Activated CD4-positive, alpha-beta T cell treated with anti-CD3 and anti-CD28 coated beads, Interleukin-2, amount 10 ng/mL, durations not matched to agents 24 days and 14 days (primary cell): ENCODE measurements at regions not wholly inside any gene's neighbourhood (a gene's known extent, or its start where the extent isn't known, plus 50 kb on each side); places are given as distances from the start of the nearest gene placed in this dataset.

Experiments
- DNase-seq: peaks from one replicate; pipeline ENCODE4 v3.0.0; 2022
- H3K27ac Mint-ChIP-seq: one replicate; pipeline ENCODE4 v1.8.0; 2022; ENCODE audit warnings: mild to moderate bottlenecking, mixed read lengths
- H3K27me3 Mint-ChIP-seq: one replicate; pipeline ENCODE4 v1.8.0; 2022; ENCODE audit warnings: mixed read lengths
- H3K36me3 Mint-ChIP-seq: one replicate; pipeline ENCODE4 v1.8.0; 2022; ENCODE audit warnings: low read depth, mild to moderate bottlenecking, mixed read lengths
- H3K4me1 Mint-ChIP-seq: one replicate; pipeline ENCODE4 v1.8.0; 2021; ENCODE audit warnings: mixed read lengths
- H3K4me3 Mint-ChIP-seq: one replicate; pipeline ENCODE4 v1.8.0; 2022; ENCODE audit warnings: mild to moderate bottlenecking, moderate library complexity, mixed read lengths
- H3K9me3 Mint-ChIP-seq: one replicate; pipeline ENCODE4 v1.8.0; 2021; ENCODE audit warnings: mixed read lengths
- intact Hi-C: fragments of 100-400 bp; cut with micrococcal nuclease; formaldehyde crosslinking; loops from one replicate; pipeline ENCODE4 v1.15.1; 2023

DNA sequence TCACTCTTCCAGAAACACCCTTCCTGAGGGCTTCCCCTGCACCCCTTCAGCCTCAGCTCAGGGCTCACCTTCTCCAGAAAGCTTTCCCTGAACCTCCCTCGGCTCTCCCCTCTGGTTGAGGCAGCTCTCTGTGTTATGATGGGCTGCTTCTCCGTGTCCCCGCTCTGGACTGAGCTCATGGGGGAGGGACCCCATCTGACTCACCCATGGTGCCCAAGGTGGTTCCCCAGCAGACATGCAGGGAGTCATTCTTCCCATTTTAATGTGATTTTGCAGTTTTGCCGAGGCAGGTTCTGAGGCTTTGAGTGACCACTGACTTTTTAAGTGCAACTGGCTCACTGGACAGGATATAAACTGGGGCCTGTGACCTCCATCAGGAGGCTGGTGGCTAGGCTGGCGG is 495.1 kb downstream of the TBC1D22A start:
- intact Hi-C loops, result no loop called here
- H3K4me1 Mint-ChIP-seq, result no peaks in the 10 kb centered on the region
- no peak for DNase-seq
- H3K27ac Mint-ChIP-seq, result no peak overlapping the region
- no peak overlapping the region for H3K4me3 Mint-ChIP-seq
- no peaks in the 10 kb centered on the region for H3K36me3 Mint-ChIP-seq
- H3K27me3 Mint-ChIP-seq, result no peaks in the 10 kb centered on the region
- peaks cover 4% of the 10 kb centered on the region for H3K9me3 Mint-ChIP-seq

DNA sequence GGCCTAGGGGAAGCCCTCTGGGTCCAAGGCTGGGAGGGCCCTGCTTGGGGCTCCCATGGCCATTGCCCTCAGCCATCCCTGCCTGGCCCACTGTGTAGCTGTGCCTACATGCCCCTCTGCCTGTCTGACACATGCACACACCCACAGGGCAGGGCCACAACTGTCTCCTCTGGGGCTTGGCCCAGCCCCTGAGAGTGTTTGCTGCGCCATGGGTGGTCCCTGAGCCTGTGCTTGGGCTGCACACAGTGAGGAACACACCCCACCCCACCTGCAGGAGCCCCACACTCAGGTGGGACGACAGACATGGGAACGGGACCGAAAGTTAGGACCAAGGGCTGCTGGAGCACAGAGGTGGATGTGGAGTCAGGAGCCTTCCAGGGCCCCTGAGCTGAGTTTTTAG is 489.5 kb downstream of the TBC1D22A start:
- intact Hi-C loops, result no loop called here
- Mint-ChIP-seq H3K9me3 (no peaks in the 10 kb centered on the region), H3K27me3 (no peaks in the 10 kb centered on the region)

DNA sequence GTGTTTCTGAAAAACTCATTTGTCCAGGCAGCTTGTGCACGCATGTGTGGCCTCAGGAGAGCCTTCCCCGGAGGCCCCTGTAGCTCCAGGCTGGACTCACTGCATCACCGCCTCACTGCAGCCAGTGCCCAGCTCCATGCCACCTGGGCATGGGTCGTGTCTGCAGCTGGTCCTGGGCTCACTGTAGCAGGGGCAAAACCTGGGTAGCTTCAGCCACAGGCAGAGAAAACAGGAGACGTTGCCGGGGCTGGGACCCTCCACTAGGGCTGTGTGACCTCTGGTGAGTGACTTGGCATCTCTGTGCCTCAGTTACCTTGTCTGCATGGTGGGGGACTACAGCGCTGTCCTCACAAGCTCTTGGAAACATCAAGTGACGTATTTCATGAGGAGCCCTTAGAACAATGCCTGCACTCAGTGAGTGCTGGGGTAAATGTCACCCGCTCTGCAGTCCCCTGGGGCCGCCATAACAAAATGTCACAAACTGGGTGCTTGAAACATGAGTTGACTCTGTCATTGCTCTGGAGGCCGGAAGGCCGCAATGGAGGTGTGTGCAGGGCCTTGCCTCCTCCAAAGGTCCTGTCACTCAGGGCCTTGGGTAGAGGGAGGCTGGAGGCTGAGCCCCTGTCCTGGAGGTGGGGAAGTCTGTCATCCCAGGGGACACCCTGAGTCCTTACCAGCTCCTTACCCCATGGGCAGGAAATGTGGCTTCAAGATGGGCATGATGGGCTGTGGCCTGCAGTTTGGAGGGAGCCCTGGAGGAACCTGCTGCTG is 488.7 kb downstream of the TBC1D22A start:
- no peak overlapping the region for H3K4me3 Mint-ChIP-seq
- intact Hi-C loops, result no loop called here

More for the DNA sequence above, 489.5 kb downstream of the TBC1D22A start:
- H3K4me3 Mint-ChIP-seq, result no peak overlapping the region
- no peaks in the 10 kb centered on the region for H3K36me3 Mint-ChIP-seq
- H3K27ac Mint-ChIP-seq, result no peak overlapping the region
- no peak for DNase-seq
- no peaks in the 10 kb centered on the region for H3K4me1 Mint-ChIP-seq

DNA sequence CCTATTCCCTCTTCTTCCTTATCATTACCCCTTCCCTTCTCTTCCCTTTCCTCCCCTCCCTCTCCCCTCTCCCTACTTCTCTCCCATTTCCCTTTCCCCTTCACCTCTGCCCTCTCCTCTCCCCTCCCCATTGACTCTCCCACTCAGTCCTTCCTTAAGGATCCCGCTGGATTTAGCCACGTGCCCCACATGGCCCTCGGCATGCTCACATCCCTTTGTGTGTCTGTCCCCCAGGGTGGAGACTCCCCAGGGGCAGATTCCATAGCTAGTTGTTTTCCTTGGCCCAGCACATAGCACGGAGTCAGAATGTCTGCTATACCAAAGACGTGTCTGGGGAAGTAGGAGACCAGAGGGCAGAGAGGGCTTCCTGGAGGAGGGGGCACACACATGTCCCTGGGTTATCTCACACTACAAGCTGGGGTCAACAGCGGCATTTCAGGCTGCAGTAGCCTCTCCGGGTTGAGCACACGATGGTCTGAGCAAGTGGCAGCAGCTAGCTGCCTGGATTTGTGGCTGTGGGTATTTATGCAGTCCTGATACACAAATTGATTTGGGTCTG is 487.0 kb downstream of the TBC1D22A start:
- Mint-ChIP-seq H3K4me1 (no peaks in the 10 kb centered on the region), H3K27me3 (no peaks in the 10 kb centered on the region), H3K4me3 (no peak overlapping the region), H3K9me3 (no peaks in the 10 kb centered on the region), H3K36me3 (no peaks in the 10 kb centered on the region), H3K27ac (no peak overlapping the region)
- no peak for DNase-seq
- intact Hi-C loops, result no loop called here

More for the DNA sequence above, 488.7 kb downstream of the TBC1D22A start:
- DNase-seq, result no peak
- Mint-ChIP-seq H3K4me1 (no peaks in the 10 kb centered on the region), H3K9me3 (no peaks in the 10 kb centered on the region), H3K36me3 (no peaks in the 10 kb centered on the region), H3K27ac (no peak overlapping the region), H3K27me3 (no peaks in the 10 kb centered on the region)

DNA sequence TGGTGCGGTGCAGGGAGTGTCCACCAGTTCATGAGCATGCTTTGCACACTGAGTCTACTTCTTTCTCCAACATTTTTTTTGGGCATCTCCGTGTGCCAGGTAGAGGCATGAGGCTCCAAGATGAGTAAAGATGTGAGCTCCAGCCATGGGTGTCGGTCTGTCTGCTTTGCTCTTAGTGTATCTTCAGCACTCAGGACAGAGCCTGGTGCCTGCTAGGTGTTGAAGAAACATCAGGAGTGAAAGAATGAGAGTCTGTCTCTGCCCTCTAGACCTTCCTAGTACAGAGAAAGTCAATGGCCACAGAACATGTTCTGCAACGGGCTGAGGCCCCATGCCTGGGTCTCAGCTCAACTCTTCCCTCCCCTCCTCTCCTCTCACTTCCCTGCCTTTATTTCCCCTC is 486.5 kb downstream of the TBC1D22A start:
- Mint-ChIP-seq H3K9me3 (no peaks in the 10 kb centered on the region), H3K27ac (no peak overlapping the region), H3K36me3 (no peaks in the 10 kb centered on the region), H3K27me3 (no peaks in the 10 kb centered on the region), H3K4me1 (no peaks in the 10 kb centered on the region), H3K4me3 (no peak overlapping the region)
- no peak for DNase-seq
- intact Hi-C loops, result no loop called here

DNA sequence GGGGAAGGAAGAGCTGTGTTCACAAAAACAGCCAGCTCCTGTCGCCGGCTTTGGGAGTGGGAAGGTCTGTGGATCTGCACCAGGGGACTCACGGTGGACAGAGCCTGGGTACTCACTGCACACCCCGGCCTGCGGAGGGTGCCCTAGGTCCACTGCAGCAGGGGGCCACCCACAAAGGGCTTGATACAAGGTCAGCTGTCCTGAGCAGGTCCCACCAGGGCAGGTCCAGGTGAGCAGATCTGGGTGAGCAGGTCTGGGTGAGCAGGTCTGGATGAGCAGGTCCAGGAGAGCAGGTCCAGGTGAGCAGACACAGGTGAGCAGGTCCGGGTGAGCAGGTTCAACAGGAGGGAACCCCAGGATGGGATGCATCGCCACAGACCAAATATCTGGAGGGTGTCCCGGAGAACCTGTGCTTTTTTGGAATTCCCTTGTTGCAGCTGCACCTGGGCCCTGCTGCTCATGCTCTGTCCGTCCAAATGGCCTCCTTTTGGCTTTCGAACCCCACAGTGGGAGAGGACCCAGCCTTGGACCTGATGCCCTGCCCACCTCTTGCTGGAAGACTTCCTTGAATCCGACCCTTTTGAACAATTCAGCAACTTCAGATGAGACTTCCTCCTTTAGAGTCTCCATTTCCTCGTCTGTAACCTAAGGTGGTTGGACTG is 485.3 kb downstream of the TBC1D22A start:
- Mint-ChIP-seq H3K4me1 (no peaks in the 10 kb centered on the region), H3K27ac (no peak overlapping the region), H3K27me3 (no peaks in the 10 kb centered on the region), H3K9me3 (no peaks in the 10 kb centered on the region), H3K36me3 (no peaks in the 10 kb centered on the region), H3K4me3 (no peak overlapping the region)
- intact Hi-C loops, result no loop called here
- no peak for DNase-seq

DNA sequence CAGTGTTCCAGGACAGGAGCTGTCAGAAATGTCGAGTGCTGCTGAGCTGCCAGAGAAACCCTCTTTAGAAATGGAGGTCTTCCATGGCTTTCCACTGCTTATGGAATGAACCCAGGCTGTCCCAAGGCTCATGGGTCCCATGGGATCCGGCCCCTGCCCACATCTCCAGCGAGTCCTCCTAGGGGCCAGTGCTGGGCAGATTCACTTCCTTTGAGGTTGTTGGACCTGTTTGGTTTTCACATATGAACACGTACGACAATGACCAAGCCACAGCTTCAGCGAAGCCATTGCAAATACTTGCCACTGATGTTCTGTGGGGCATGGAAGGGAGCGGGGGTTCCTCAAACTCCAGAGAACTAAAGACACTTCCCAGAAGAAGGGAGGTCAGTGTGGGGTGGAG is 483.3 kb downstream of the TBC1D22A start:
- DNase-seq, result no peak
- H3K9me3 Mint-ChIP-seq, result no peaks in the 10 kb centered on the region
- no peaks in the 10 kb centered on the region for H3K36me3 Mint-ChIP-seq
- H3K4me3 Mint-ChIP-seq, result no peak overlapping the region
- H3K4me1 Mint-ChIP-seq, result no peaks in the 10 kb centered on the region
- H3K27ac Mint-ChIP-seq, result no peak overlapping the region
- H3K27me3 Mint-ChIP-seq, result peaks cover 4% of the 10 kb centered on the region
- intact Hi-C loops, result no loop called here

DNA sequence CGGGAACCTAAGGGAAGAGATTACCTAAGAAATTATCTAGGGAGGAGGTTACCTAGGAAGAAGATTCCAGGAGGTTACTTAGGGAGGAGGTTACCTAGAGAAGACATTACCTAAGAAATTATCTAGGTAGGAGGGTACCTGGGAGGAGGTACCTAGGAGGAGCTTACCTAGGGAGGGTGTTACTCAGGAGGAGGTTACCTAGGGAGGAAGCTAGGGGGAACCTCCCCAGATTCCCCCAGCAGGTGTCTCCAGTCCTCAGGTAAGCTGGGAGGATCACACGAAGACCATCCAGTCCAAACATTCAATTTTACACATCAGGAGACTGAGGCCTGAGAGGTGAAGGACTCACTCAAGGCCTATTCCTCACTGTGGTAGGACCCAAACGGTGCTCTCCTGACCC is 482.8 kb downstream of the TBC1D22A start:
- H3K27me3 Mint-ChIP-seq, result peaks cover 4% of the 10 kb centered on the region
- H3K4me3 Mint-ChIP-seq, result no peak overlapping the region
- H3K36me3 Mint-ChIP-seq, result no peaks in the 10 kb centered on the region
- DNase-seq, result no peak
- H3K27ac Mint-ChIP-seq, result no peak overlapping the region
- H3K4me1 Mint-ChIP-seq, result no peaks in the 10 kb centered on the region
- intact Hi-C loops, result no loop called here
- no peaks in the 10 kb centered on the region for H3K9me3 Mint-ChIP-seq

DNA sequence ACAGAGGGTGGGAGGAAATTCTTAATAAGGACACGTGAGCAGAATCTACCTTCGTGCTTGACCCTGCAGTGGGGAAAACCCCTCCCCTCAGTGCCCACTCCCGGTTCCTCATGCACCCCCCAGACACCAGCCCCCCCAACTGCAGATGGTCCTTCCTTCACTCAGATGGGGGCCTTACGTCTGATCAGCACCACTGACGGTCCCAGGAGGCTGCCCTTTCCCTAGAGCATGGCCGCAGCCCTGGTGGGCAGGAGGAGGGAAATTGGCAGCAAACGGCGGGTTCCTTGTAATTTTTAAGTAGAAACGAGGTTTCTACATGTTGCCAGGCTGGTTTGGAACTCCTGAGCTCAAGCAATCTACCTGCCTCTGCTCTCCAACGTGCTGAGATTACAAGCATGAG is 477.7 kb downstream of the TBC1D22A start:
- Mint-ChIP-seq H3K9me3 (no peaks in the 10 kb centered on the region), H3K36me3 (no peaks in the 10 kb centered on the region), H3K4me3 (no peak overlapping the region), H3K27ac (no peak overlapping the region), H3K27me3 (peaks cover 4% of the 10 kb centered on the region), H3K4me1 (no peaks in the 10 kb centered on the region)
- intact Hi-C loops, result no loop called here
- DNase-seq, result no peak

DNA sequence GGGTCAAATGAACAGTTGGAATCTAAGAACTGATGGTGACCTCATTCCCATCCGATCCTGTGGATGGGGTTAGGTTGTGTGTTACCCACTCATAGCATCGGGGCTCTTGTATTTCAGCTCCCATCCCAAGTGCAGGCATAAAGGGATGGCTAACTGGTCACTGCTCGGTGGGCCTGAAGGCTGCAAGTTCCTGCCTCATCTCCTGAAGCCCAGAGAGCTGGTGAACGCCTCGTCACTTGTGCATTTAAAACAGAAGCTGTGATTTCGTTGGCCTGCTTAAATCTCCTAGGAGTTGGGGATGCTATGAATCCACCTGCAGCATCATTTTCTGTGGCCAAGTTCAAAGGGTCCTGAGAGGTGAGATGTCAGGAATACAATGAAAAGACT is 477.0 kb downstream of the TBC1D22A start:
- intact Hi-C loops, result no loop called here
- Mint-ChIP-seq H3K27me3 (peaks cover 4% of the 10 kb centered on the region), H3K27ac (no peak overlapping the region), H3K9me3 (no peaks in the 10 kb centered on the region), H3K4me3 (no peak overlapping the region), H3K36me3 (no peaks in the 10 kb centered on the region), H3K4me1 (no peaks in the 10 kb centered on the region)
- no peak for DNase-seq

DNA sequence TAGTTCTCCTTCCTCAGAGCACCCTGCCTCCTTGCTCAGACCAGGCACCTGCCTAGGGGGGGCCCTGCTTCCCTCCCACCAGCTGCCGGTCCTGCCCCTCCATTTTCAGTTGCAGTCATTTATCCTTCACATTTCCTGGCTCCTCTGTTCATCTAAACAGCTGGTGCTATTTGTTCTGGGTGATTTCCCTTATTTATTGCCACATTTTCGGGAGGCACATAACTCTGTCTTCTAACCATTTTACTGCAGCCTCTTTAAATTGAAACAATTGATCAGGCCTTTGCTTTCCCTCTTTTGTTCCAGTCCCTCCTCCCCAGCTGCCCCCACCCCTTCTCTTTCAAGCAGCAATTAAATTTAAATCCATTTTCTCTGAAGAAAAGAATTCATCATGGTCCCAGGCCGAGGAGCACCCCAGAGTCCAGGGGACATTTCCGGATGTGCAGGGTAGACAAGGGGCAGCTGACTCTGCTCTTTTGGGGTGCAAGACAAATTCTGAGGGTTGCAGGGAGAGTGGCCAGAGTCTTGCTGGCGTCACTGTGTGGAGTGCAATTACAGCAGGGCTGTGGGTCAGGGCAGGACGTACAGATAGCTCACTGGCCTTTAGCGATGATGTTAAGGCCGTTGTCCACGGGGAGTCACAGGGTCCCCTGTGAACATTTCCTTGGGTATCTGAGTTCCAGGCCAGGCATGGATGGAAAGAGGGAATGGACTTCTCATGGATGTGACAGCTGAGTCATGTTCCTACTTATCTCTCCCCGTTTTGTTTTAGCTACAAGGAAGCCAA is 476.4 kb downstream of the TBC1D22A start:
- Mint-ChIP-seq H3K36me3 (no peaks in the 10 kb centered on the region), H3K27me3 (peaks cover 4% of the 10 kb centered on the region), H3K27ac (no peak overlapping the region), H3K9me3 (no peaks in the 10 kb centered on the region), H3K4me1 (no peaks in the 10 kb centered on the region), H3K4me3 (no peak overlapping the region)
- intact Hi-C loops, result no loop called here
- DNase-seq, result no peak

DNA sequence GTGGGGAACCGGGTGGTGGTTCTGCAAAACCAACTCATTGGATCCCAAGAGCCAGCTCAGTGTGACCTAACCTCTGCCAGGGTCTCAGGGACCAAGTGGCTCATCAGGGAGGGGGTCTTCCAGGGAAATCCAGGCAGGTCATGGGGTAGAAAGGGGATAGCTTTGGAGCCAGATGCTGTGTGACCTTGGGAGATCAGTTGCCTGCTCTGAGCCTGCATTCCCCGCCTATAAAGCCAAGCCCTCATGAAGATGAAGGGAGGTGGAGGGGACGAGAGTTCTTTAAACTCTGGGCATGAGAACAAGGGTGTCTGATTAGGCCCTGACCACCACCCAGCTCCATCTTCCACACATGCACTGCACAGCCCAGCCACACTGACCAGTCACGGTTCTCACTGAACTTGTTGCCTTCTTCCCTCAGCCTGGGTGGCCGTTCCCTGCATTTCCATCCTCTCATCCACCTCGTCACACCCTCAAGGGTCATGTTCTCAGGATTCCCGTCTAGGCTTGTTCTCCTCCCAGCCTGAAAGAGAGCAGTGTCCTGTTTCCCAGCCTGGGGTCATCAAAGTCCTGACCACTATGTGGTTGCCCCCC is 475.5 kb downstream of the TBC1D22A start:
- no peak overlapping the region for H3K4me3 Mint-ChIP-seq
- no peak overlapping the region for H3K27ac Mint-ChIP-seq
- H3K4me1 Mint-ChIP-seq, result no peaks in the 10 kb centered on the region
- H3K27me3 Mint-ChIP-seq, result peaks cover 4% of the 10 kb centered on the region
- H3K36me3 Mint-ChIP-seq, result no peaks in the 10 kb centered on the region
- DNase-seq, result no peak
- H3K9me3 Mint-ChIP-seq, result no peaks in the 10 kb centered on the region
- intact Hi-C loops, result no loop called here

DNA sequence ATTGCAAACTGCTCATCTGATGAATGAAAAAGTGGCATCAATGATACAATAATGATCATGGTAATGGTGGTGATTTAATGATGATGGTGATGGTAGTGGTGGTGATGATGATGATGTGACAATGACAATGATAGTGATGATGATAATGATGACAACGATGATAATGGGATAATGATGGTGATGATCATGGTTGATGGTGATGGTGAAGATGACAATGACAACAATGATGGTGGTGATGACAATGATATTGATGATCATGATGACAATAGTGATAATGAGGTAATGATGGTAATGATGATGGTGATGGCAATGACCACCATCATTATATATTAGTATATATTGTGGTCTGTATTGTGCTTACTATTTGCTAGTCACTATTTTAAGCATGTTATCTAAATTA is 474.3 kb downstream of the TBC1D22A start:
- H3K9me3 Mint-ChIP-seq, result peaks cover 2% of the 10 kb centered on the region
- intact Hi-C loops, result no loop called here
- no peak overlapping the region for H3K27ac Mint-ChIP-seq
- DNase-seq, result no peak
- H3K4me3 Mint-ChIP-seq, result no peak overlapping the region
- no peaks in the 10 kb centered on the region for H3K36me3 Mint-ChIP-seq
- H3K4me1 Mint-ChIP-seq, result no peaks in the 10 kb centered on the region
- H3K27me3 Mint-ChIP-seq, result no peaks in the 10 kb centered on the region

DNA sequence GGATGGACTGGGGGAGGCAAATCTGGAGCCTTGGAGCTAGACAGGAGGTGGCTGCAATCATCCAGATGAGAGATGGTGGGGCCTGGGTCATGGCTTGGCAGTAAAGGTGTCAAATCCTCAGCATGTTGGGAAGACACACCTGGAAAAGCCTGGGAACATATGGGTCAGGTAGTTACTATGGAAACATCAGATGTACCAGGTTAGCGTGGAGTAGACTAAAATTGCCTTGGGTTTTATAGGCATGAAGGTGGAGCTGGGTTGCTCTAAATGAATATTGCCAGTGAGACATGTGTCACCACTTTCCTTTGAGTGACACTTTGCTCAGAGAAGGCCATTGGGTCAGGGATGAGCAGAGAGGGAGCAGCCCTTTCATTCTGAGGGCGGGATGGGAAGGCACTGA is 473.7 kb downstream of the TBC1D22A start:
- Mint-ChIP-seq H3K36me3 (no peaks in the 10 kb centered on the region), H3K4me1 (no peaks in the 10 kb centered on the region), H3K27ac (no peak overlapping the region), H3K4me3 (no peak overlapping the region), H3K27me3 (no peaks in the 10 kb centered on the region), H3K9me3 (peaks cover 6% of the 10 kb centered on the region)
- intact Hi-C loops, result no loop called here
- DNase-seq, result no peak
